ENCODE measurements at regions not wholly inside any gene's neighbourhood (a gene's known extent, or its start where the extent isn't known, plus 50 kb on each side); places are given as distances from the start of the nearest gene placed in this dataset.

DNA sequence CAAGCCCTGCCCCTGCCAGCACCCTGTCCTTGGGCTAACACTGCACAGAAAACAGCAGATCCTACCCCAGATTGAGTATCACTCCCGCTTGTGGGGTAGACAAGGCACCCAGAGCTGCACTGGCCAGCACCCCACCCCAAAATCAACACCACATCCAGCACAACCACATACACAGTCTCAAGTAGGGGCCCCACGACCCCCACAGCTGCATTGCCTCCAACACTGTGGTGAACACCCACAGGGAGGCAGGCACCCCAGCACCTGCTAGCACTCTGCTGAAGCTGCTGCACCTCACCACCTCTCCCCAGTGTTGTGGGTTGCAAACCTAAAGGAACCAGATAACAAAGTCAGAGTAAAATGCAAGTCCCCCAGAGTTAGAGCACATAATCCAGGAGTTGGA lies 589.9 kb downstream of the PCDH19 start:
- TF ChIP-seq, protein P1, sequence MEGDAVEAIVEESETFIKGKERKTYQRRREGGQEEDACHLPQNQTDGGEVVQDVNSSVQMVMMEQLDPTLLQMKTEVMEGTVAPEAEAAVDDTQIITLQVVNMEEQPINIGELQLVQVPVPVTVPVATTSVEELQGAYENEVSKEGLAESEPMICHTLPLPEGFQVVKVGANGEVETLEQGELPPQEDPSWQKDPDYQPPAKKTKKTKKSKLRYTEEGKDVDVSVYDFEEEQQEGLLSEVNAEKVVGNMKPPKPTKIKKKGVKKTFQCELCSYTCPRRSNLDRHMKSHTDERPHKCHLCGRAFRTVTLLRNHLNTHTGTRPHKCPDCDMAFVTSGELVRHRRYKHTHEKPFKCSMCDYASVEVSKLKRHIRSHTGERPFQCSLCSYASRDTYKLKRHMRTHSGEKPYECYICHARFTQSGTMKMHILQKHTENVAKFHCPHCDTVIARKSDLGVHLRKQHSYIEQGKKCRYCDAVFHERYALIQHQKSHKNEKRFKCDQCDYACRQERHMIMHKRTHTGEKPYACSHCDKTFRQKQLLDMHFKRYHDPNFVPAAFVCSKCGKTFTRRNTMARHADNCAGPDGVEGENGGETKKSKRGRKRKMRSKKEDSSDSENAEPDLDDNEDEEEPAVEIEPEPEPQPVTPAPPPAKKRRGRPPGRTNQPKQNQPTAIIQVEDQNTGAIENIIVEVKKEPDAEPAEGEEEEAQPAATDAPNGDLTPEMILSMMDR (tag by site-specific recombination; IDR thresholded peaks at IDR 0.05) = no peak
- TF ChIP-seq ZNF473 (tag by site-specific recombination; IDR thresholded peaks at IDR 0.05) (no peak), ZNF426 (tag by site-specific recombination; IDR thresholded peaks at IDR 0.05) (no peak), ZNF248 (tag by site-specific recombination; IDR thresholded peaks at IDR 0.05) (no peak), ZNF114 (tag by site-specific recombination; IDR thresholded peaks at IDR 0.05) (no peak), BCL11A (tag by site-specific recombination; IDR thresholded peaks at IDR 0.05; ENCODE audit: low read depth) (no peak)

Measured in HEK293 (cell line).